AG04450 (cell line): ENCODE measurements at regions not wholly inside any gene's neighbourhood (a gene's known extent, or its start where the extent isn't known, plus 50 kb on each side); places are given as distances from the start of the nearest gene placed in this dataset.

Experiments
- CTCF ChIA-PET: fragments of 300-600, 350-600 bp; formaldehyde crosslinking; extraction: SDS; loops from one replicate; lab custom pipeline; 2022; ENCODE audit warnings: antibody characterized with exemption, inconsistent platforms; lab: Charles Lee
- POLR2A ChIA-PET: fragments of 350-600 bp; formaldehyde crosslinking; extraction: SDS; loops from one replicate; lab custom pipeline; 2021; ENCODE audit warnings: antibody characterized with exemption, inconsistent platforms; lab: Yijun Ruan, JAX
- DNase-seq: peaks from one replicate; pipeline ENCODE4 v3.0.0-alpha.2; 2011; ENCODE audit warnings: low read depth, low spot score
- H3K27ac ChIP-seq: one replicate; pipeline ENCODE4 v1.5.1; 2012; ENCODE audit warnings: low read depth, low read length, control low read depth
- H3K27me3 ChIP-seq: one replicate; pipeline ENCODE4 v1.6.0; 2012; ENCODE audit warnings: low read length; ENCODE audit not compliant: control insufficient read depth, insufficient read depth
- H3K4me3 ChIP-seq: 2 replicates; pipeline ENCODE4 v1.5.1; 2011; ENCODE audit warnings: mild to moderate bottlenecking, low read depth, low read length, control low read depth
- H3K9me3 ChIP-seq: 2 replicates; pipeline ENCODE4 v1.5.1; 2012; ENCODE audit warnings: low read length; ENCODE audit not compliant: control insufficient read depth, insufficient read depth
- CTCF ChIP-seq: IDR thresholded peaks from 2 replicates; pipeline ENCODE4 v1.5.1; 2011; ENCODE audit warnings: low read depth, low read length, control low read depth, inconsistent platforms

- Histone ChIP-seq H3K27ac (no peak overlapping the region), H3K9me3 (peaks cover under 1% of the 10 kb centered on the region), H3K27me3 (no peaks in the 10 kb centered on the region), H3K4me3 (no peak overlapping the region)
- POLR2A ChIA-PET, result no interaction called here
- no peak for DNase-seq
- no peak for TF ChIP-seq CTCF
- CTCF ChIA-PET, result no interaction called here
These were observed 266.4 kb downstream of the KCNA4 start for GRCh38 chr11:29750392-29750791.

DNA sequence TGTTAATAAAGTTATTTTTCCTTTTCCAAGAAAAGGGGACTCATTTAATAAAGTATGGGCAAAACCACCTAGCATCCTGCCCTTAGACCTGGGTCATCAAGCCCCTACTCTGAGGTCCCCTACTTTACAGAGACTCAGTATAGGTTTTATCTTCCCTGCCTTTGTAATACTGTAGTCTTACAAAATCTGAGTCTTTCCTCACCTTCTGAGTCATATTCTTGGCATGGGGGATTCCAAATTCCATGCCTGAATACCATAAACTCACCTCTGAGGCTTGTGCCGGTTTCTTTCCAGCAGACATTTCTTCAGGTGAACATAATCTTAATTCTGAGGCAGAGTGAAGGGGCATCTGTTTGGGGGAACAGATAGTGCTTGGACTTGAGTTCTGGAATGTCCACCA is 282.5 kb downstream of the KCNA4 start:
- DNase-seq, result no peak
- Histone ChIP-seq H3K4me3 (no peak overlapping the region), H3K27me3 (no peaks in the 10 kb centered on the region), H3K9me3 (no peaks in the 10 kb centered on the region), H3K27ac (no peak overlapping the region)
- POLR2A ChIA-PET, result no interaction called here
- CTCF ChIA-PET, result no interaction called here
- no peak for TF ChIP-seq CTCF

DNA sequence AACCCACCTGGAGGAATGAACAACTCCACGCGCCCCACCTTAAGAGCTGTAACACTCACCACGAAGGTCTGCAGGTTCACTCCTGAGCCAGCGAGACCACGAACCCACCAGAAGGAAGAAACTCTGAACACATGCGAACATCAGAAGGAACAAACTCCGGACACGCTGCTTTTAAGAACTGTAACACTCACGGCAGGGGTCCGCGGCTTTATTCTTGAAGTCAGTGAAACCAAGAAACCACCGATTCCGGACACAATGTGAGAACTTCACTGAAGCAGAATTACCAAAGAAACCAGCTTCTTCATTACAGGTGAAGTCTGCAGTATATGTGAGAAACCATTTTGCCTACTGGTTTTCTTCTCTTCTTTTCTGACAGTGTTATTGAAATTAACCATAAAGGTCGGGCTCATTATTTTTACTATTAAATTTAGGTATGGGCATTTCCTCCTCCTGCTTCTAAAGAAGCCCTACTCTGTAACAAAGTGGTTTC is 303.0 kb downstream of the KCNA4 start:
- CTCF ChIA-PET, result no interaction called here

GRCh38 chr11:29712616-29713015 is 304.2 kb downstream of the KCNA4 start:
- ChIA-PET CTCF (no interaction called here), POLR2A (no interaction called here)
- no peak for DNase-seq
- Histone ChIP-seq H3K9me3 (peaks cover 11% of the 10 kb centered on the region), H3K27me3 (no peaks in the 10 kb centered on the region), H3K27ac (no peak overlapping the region), H3K4me3 (no peak overlapping the region)
- TF ChIP-seq CTCF, result no peak

More for the DNA sequence above, 303.0 kb downstream of the KCNA4 start:
- POLR2A ChIA-PET, result no interaction called here
- Histone ChIP-seq H3K27ac (no peak overlapping the region), H3K27me3 (no peaks in the 10 kb centered on the region), H3K4me3 (no peak overlapping the region), H3K9me3 (peaks cover 11% of the 10 kb centered on the region)
- TF ChIP-seq CTCF, result no peak
- DNase-seq, result no peak

DNA sequence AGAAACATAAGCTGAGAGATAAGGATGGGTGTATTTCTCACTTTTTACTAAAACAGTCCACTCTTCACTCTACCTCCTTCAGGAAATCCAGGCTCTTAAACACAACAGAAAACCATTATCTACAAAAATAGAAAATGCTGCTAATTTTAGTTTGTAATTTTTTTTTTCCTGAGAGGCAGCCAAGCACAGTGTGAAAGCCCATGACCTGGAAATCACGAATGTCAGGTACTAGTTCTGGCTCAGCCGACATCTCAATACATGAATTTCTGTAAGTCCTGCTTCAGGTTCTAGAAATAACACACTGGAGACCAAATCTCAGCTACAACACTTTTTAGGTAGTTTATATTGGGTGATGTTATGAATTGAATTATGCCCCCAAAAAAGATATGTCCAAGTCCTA is 308.9 kb downstream of the KCNA4 start:
- H3K9me3 ChIP-seq, result peaks cover 7% of the 10 kb centered on the region; the same call in 1 of the 2 replicates
- no peak for TF ChIP-seq CTCF
- H3K27ac ChIP-seq, result no peak overlapping the region
- CTCF ChIA-PET, result no interaction called here
- no peak overlapping the region for H3K4me3 ChIP-seq
- POLR2A ChIA-PET, result no interaction called here
- H3K27me3 ChIP-seq, result no peaks in the 10 kb centered on the region
- DNase-seq, result no peak
